Activated T-cell treated with anti-CD3 and anti-CD28 coated beads, Interleukin-2, amount 50 U/mL, for 48 hours (primary cell): ENCODE measurements at regions not wholly inside any gene's neighbourhood (a gene's known extent, or its start where the extent isn't known, plus 50 kb on each side); places are given as distances from the start of the nearest gene placed in this dataset.

Experiments used
- DNase-seq, 2 experiments: peaks; one replicate each; pipeline ENCODE4 v3.0.0-alpha.2; 2020

- DNase-seq: no peak
These were observed 333.9 kb upstream of the TLE4 start for GRCh38 chr9:79237861-79238260.

DNA sequence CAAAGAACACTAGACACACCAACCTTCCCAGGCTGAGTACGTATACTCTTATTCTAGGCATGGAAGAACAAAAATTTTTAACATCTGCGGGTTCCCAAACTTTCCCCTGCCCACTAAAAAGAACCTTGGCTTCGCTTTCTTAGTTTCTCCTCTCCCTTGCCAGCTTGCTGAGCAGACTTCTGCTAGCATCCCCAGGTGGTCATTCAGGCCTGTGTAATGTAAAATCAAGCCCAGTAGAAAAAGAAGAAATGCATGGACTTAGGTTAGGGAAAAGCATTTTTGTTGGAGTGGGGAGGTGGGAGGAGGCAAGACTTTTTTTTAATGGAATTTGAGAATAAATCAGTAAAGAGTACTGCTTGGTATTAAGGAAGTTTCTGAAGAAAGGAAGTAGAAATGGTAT lies 331.0 kb upstream of the TLE4 start:
- DNase-seq: no peak

- no peak for DNase-seq
These were observed 329.3 kb upstream of the TLE4 start for GRCh38 chr9:79242489-79242888.

GRCh38 chr9:79246170-79246569 lies 325.6 kb upstream of the TLE4 start:
- DNase-seq: no peak

DNA sequence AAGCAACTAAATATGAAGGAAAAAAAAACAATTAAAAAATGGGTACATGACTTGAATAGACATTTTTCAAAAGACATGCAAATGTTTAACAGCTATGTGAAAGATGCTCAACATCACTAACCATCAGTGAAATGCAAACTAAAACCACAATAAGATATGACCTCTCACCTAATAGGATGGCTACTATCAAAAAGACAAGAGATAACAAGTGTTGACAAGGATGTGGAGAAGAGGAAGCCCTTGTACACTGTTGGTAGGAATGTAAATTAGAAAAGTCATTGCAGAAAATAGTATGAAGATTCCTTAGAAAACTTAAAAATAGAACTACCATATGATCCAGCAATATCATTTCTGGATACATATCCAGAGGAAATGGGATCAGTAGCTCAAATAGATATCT lies 324.7 kb upstream of the TLE4 start:
- DNase-seq: no peak

DNA sequence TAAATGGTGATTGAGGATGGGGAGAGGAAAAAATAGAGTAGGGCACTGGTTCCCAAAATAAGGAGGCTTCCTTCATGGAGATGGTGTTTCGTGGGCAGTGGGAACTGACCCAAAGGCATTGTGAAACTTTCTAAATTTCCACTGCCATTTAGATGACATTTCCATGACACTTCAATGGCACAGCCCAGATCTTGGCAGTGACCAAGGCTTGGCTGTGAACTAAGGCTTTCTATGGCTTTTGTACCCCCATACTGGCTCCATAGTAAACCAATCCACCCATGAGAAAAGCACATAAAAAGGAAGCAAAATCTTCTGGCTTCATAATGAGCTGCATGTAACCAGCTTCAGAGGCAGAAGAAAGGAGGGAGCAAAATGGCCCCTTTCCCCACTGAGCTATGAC lies 321.0 kb upstream of the TLE4 start:
- no peak for DNase-seq

GRCh38 chr9:79254900-79255650 lies 316.7 kb upstream of the TLE4 start:
- DNase-seq: no peak

- DNase-seq: no peak
These were observed 316.0 kb upstream of the TLE4 start for GRCh38 chr9:79255651-79256260.

DNA sequence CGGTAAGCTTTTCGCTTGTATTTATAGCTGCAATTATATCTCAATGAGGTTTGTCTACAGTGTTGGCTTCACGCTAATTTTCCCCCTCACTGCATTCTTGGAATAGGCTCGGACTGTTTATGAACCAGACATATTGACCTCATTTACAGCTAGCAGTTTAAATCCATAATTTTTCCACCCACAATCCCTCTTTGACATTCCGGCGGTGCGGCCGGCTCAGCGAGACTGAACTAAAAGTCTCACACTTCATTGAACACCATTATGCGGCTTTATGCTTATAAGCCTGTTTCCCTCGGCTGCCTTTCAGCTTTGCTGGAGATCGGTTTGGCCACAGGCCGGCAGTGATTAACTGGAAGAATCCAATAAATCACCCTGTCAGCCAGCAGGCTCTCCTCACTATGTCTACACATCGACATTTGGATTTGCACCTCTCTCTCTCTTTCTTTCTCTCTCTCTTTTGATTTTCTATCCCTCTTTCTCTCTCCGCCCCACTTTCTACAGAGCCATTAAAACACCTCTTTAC lies 315.0 kb upstream of the TLE4 start:
- no peak for DNase-seq

GRCh38 chr9:79257228-79257781 lies 314.5 kb upstream of the TLE4 start:
- DNase-seq: no peak

GRCh38 chr9:79257790-79258351 lies 313.9 kb upstream of the TLE4 start:
- DNase-seq: no peak

DNA sequence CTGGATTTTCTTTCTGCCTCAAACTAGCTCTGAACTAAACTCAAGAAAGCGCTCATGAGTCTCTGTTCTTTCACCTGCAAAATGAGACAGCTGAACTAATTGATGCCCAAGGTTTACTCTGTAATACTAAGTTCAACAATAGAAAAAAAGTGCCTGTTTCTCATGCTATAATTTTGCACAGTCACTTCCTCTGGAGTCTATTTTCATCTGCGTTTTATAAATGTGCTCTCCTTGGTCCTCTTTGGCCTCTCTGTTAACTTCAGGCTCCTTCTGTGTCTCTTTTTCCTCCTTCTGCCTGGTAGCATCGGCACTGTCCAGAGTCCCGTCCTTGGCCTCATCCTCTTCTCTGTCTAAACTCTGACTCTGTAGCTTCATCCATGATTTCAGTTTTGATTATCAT lies 311.9 kb upstream of the TLE4 start:
- no peak for DNase-seq

DNA sequence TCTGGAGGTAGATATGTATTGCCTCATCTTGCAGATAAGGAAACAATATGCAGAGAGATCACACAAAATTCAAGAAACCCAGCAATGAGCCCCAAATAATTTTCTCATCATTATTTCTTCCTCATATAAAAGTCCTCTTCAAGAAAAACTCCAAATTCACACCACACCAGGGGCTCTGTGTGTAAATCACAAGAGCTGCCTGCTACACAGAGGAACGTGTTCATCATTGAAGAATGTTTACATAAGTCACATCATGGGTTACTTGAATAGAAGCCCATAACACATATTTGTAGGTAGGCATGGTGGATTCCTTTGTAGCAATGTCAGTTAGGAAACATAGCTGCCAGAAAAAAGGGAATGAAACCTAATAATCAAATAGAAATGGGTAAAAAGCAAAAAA lies 308.1 kb upstream of the TLE4 start:
- DNase-seq: no peak

- no peak for DNase-seq
These were observed 307.7 kb upstream of the TLE4 start for GRCh38 chr9:79264041-79264440.

GRCh38 chr9:79264511-79265355 lies 307.0 kb upstream of the TLE4 start:
- DNase-seq: no peak

DNA sequence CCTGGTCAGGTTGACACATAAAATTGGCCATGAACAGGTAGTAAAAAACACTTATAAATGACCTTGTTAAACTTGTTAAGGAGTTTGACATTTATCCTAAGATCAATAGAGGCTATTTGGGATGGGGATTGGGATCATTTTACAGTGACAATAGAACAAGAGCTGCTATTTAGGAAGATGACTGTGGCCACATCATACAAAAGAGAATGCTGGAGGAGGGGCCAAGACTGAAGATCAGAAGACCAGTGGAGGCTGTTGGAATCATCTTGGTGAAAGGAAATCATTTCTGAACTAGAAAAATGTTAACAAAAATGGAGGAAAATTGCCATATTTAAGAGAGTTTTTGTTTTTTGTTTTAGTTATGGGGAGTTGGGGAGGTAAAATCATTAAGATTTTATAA lies 304.8 kb upstream of the TLE4 start:
- DNase-seq: no peak

GRCh38 chr9:79268806-79269205 lies 303.0 kb upstream of the TLE4 start:
- DNase-seq: no peak

- DNase-seq: no peak
These were observed 298.5 kb upstream of the TLE4 start for GRCh38 chr9:79273311-79273710.

DNA sequence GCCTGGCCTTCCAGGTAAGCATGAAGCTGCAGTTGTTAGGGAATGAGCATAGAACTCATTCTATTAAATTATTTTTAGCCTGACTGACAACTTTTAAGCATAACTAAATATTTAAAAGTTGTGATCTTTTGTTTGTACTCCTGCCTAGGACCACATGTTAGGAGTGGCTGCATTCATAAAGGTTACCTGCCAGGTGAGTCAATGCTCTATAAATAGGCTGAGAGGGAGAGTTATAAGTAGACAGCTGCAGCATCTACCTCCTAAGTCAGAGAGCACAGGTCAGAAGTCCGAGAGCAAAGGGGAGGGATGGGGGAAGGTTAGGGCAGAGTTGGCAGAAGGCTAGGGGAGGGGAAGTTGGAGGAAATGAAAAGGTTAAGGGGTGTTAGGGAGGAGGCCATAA lies 292.4 kb upstream of the TLE4 start:
- no peak for DNase-seq

- DNase-seq: no peak
These were observed 291.1 kb upstream of the TLE4 start for GRCh38 chr9:79280691-79281090.

DNA sequence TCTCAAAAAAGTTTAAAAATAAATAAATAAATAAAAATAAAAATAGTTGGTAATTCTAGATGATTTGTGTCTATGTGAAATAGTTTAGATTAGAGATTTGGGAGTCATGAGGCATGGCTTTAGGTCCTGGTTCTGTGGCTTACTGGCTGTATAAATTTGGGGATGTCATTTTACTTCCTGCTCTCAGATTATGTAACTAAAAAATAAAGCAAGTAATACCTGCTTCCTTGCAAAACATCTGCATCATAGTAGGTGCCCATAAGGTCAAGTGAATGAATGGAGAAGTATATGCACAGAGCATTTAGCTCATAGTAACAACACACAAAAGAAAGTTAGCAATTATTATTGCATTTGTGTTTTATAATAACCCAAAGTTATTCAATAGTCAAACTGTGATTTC lies 287.7 kb upstream of the TLE4 start:
- no peak for DNase-seq

- DNase-seq: no peak
These were observed 284.6 kb upstream of the TLE4 start for GRCh38 chr9:79286992-79287707.
